Neural progenitor cell (in vitro differentiated cells): ENCODE measurements at regions not wholly inside any gene's neighbourhood (a gene's known extent, or its start where the extent isn't known, plus 50 kb on each side); places are given as distances from the start of the nearest gene placed in this dataset.

Experiments
- CTCF ChIP-seq: fragments of 200-600 bp; sonication (generic); IDR thresholded peaks from 2 replicates; pipeline ENCODE4 v1.5.1; 2017; ENCODE audit warnings: antibody characterized with exemption, mild to moderate bottlenecking
- EZH2phosphoT487 ChIP-seq: fragments of 200-600 bp; sonication (generic); IDR thresholded peaks from 2 replicates; pipeline ENCODE4 v1.6.1; 2017; ENCODE audit warnings: antibody characterized with exemption

- no peak for TF ChIP-seq CTCF
- TF ChIP-seq EZH2phosphoT487, result no peak
These were observed 419.9 kb upstream of the SLIT2 start for GRCh38 chr4:19831644-19832285.
